ENCODE measurements at regions not wholly inside any gene's neighbourhood (a gene's known extent, or its start where the extent isn't known, plus 50 kb on each side); places are given as distances from the start of the nearest gene placed in this dataset.

- TF ChIP-seq CTCF (conservative IDR thresholded peaks at IDR 0.05): no peak
- no peak overlapping the region for H3K27ac ChIP-seq
These were observed 51.7 kb upstream of the SERP2 start for GRCh38 chr13:44321961-44322360.

GRCh38 chr13:44322928-44323327 is 50.7 kb upstream of the SERP2 start:
- H3K27ac ChIP-seq: peak overlapping the region; percentile 66
- no peak for TF ChIP-seq CTCF (conservative IDR thresholded peaks at IDR 0.05)

GRCh38 chr13:44323754-44324153 is 49.9 kb upstream of the SERP2 start:
- no peak for TF ChIP-seq CTCF (conservative IDR thresholded peaks at IDR 0.05)
- peak overlapping the region; percentile 66 for H3K27ac ChIP-seq

Measured in VCaP (cell line).